Endothelial cell of umbilical vein (primary cell): ENCODE measurements at regions not wholly inside any gene's neighbourhood (a gene's known extent, or its start where the extent isn't known, plus 50 kb on each side); places are given as distances from the start of the nearest gene placed in this dataset.
"Not testable (repeated sequence)": the region's sequence is repeated elsewhere in the genome, so short reads cannot be mapped to it uniquely, and the experiment has no call there.

Source experiments
- BruUV-seq: library from RNA; stranded (reverse); fragments of 400-500 nt; replicated peaks from 2 replicates; lab custom pipeline; 2021; lab: Mats Ljungman, UMichigan
- CTCF ChIA-PET: fragments of 300-600, 350-600 bp; sonication (Branson Sonifier 250); formaldehyde crosslinking; loops from one replicate; lab custom pipeline; 2021; ENCODE audit warnings: antibody characterized with exemption, inconsistent platforms; lab: Charles Lee
- POLR2A ChIA-PET: fragments of 300-600, 350-600 bp; sonication (Branson Sonifier 250); formaldehyde crosslinking; loops from one replicate; lab custom pipeline; 2021; ENCODE audit warnings: antibody characterized with exemption, inconsistent platforms; lab: Charles Lee
- DNase-seq: peaks from one replicate; pipeline ENCODE4 v3.0.0-alpha.2; 2011; ENCODE audit warnings: low read depth, low spot score
- FAIRE-seq: peaks from 2 replicates; lab custom pipeline; 2011; peaks lifted over from hg19 to GRCh38; lab: Jason Lieb, UNC
- H2AFZ ChIP-seq: 2 replicates; pipeline ENCODE4 v1.6.0; 2012; ENCODE audit warnings: low read depth, low read length, control low read depth, inconsistent platforms
- H3K27ac ChIP-seq: 2 replicates; pipeline ENCODE4 v1.5.1; 2011; ENCODE audit warnings: low read depth, mild to moderate bottlenecking, control low read depth, low read length, moderate library complexity; ENCODE audit not compliant: insufficient read depth
- H3K27me3 ChIP-seq, 2 experiments: 2 replicates each; pipeline versions ENCODE4 v1.6.0 to v1.6.1; 2011; ENCODE audit warnings: low read length in 2 of 2, mixed read lengths in 1 of 2; ENCODE audit not compliant: control insufficient read depth in 2 of 2, insufficient read depth in 2 of 2
- H3K36me3 ChIP-seq, 2 experiments: 2 replicates in 1 of 2; 3 replicates in 1 of 2; pipeline ENCODE4 v1.5.1; 2011; ENCODE audit warnings: low read length in 2 of 2, mild to moderate bottlenecking in 1 of 2, moderate library complexity in 1 of 2; ENCODE audit not compliant: control insufficient read depth in 2 of 2, insufficient read depth in 2 of 2; ENCODE audit errors: extremely low read depth in 1 of 2
- H3K4me1 ChIP-seq: 3 replicates; pipeline ENCODE4 v1.5.1; 2011; ENCODE audit warnings: mild to moderate bottlenecking, low read length; ENCODE audit not compliant: control insufficient read depth, insufficient read depth; ENCODE audit errors: extremely low read depth
- H3K4me2 ChIP-seq: 2 replicates; pipeline ENCODE4 v1.6.1; 2011; ENCODE audit warnings: low read length, control low read depth, mixed read lengths; ENCODE audit not compliant: insufficient read depth
- H3K4me3 ChIP-seq, 3 experiments: fragments of 200-600 bp in 1 of 3; sonication (generic), shearing (Covaris generic) in 1 of 3; replicated peaks in 1 of 3; 2 replicates each; pipeline ENCODE4 v1.5.1; 2011 to 2016; ENCODE audit warnings: control low read depth in 3 of 3, low read length in 3 of 3, mild to moderate bottlenecking in 2 of 3, inconsistent platforms in 1 of 3, low read depth in 1 of 3, moderate library complexity in 1 of 3; ENCODE audit not compliant: insufficient read depth in 1 of 3
- H3K79me2 ChIP-seq: 2 replicates; pipeline ENCODE4 v1.6.0; 2012; ENCODE audit warnings: low read length, inconsistent platforms; ENCODE audit not compliant: control insufficient read depth, insufficient read depth
- H3K9ac ChIP-seq: replicated peaks from 2 replicates; pipeline ENCODE3; 2011; ENCODE audit warnings: low read length, control low read depth; ENCODE audit not compliant: insufficient read depth; ENCODE audit errors: extremely low read depth
- H3K9me1 ChIP-seq: replicated peaks from 3 replicates; pipeline ENCODE4 v1.6.0; 2011; ENCODE audit warnings: mild to moderate bottlenecking, low read length; ENCODE audit not compliant: control insufficient read depth, insufficient read depth; ENCODE audit errors: extremely low read depth
- H3K9me3 ChIP-seq: replicated peaks from 2 replicates; pipeline ENCODE4 v1.5.1; 2012; ENCODE audit warnings: low read length, inconsistent platforms; ENCODE audit not compliant: control insufficient read depth, insufficient read depth
- H4K20me1 ChIP-seq: replicated peaks from 2 replicates; pipeline ENCODE3; 2011; ENCODE audit warnings: mild to moderate bottlenecking, low read length; ENCODE audit not compliant: control insufficient read depth, insufficient read depth; ENCODE audit errors: extremely low read depth
- FOS ChIP-seq: IDR thresholded peaks from 2 replicates; pipeline ENCODE4 v1.6.1; 2011; ENCODE audit warnings: mild to moderate bottlenecking, low read length, moderate library complexity, borderline replicate concordance; ENCODE audit not compliant: insufficient read depth
- GATA2 ChIP-seq: IDR thresholded peaks from 2 replicates; pipeline ENCODE4 v1.7.0; 2011; ENCODE audit warnings: low read depth, mild to moderate bottlenecking, moderate library complexity, mixed read lengths, low read length; ENCODE audit not compliant: insufficient read length, insufficient read depth
- JUN ChIP-seq: IDR thresholded peaks from 2 replicates; pipeline ENCODE4 v1.6.1; 2011; ENCODE audit warnings: borderline replicate concordance, low read depth; ENCODE audit not compliant: insufficient read length, insufficient read depth
- POLR2A ChIP-seq: IDR thresholded peaks from 2 replicates; pipeline ENCODE4 v1.6.1; 2012; ENCODE audit warnings: low read depth, mild to moderate bottlenecking, control low read depth, low read length
- POLR2AphosphoS5 ChIP-seq: IDR thresholded peaks from 2 replicates; pipeline ENCODE4 v1.6.1; 2012; ENCODE audit warnings: low read depth, mild to moderate bottlenecking, control low read depth, low read length, moderate library complexity; ENCODE audit not compliant: insufficient read depth
- dilution Hi-C: fragments of 300-500 bp; cut with MboI; formaldehyde crosslinking; loops from one replicate; pipeline ENCODE4 v1.15.0; 2019; ENCODE audit warnings: low sequenced_read_pairs; ENCODE audit not compliant: extremely low pct_ligation_motif_present
- intact Hi-C: fragments of 100-400 bp; cut with micrococcal nuclease; formaldehyde crosslinking; loops from one replicate; pipeline ENCODE4 v1.10.0; 2022

- Histone ChIP-seq H3K4me2 (no peak overlapping the region), H4K20me1 (no peaks in the 10 kb centered on the region), H3K79me2 (no peaks in the 10 kb centered on the region), H3K4me1 (no peaks in the 10 kb centered on the region), H3K27ac (no peak overlapping the region), H3K27me3 (no peaks in the 10 kb centered on the region), H3K36me3 (no peaks in the 10 kb centered on the region), H3K9me1 (no peaks in the 10 kb centered on the region), H3K4me3 (no peak overlapping the region), H2AFZ (no peak overlapping the region), H3K9me3 (no peaks in the 10 kb centered on the region), H3K9ac (no peak overlapping the region)
- ChIA-PET POLR2A (no interaction called here), CTCF (no interaction called here)
- DNase-seq (no peak), FAIRE-seq (no peak)
- dilution Hi-C loops (no loop called here), intact Hi-C loops (no loop called here)
- no TSS peak for BruUV-seq
- TF ChIP-seq JUN (no peak), POLR2A (no peak), GATA2 (no peak), POLR2AphosphoS5 (no peak), FOS (no peak)
Observed at GRCh38 chr11:115636753-115637527, 132.7 kb upstream of the CADM1 start.

GRCh38 chr11:115633977-115634376 lies 129.8 kb upstream of the CADM1 start:
- DNase-seq, dilution Hi-C loops, H3K4me1 ChIP-seq, BruUV-seq, H3K79me2 ChIP-seq, H4K20me1 ChIP-seq, H2AFZ ChIP-seq, H3K4me3 ChIP-seq, H3K27ac ChIP-seq, H3K4me2 ChIP-seq, H3K36me3 ChIP-seq, H3K9ac ChIP-seq, H3K9me1 ChIP-seq, CTCF ChIA-PET, FAIRE-seq, H3K9me3 ChIP-seq, intact Hi-C loops, H3K27me3 ChIP-seq, POLR2A ChIA-PET: not testable (repeated sequence)
